ENCODE measurements at regions not wholly inside any gene's neighbourhood (a gene's known extent, or its start where the extent isn't known, plus 50 kb on each side); places are given as distances from the start of the nearest gene placed in this dataset.

- TF ChIP-seq, protein P1, sequence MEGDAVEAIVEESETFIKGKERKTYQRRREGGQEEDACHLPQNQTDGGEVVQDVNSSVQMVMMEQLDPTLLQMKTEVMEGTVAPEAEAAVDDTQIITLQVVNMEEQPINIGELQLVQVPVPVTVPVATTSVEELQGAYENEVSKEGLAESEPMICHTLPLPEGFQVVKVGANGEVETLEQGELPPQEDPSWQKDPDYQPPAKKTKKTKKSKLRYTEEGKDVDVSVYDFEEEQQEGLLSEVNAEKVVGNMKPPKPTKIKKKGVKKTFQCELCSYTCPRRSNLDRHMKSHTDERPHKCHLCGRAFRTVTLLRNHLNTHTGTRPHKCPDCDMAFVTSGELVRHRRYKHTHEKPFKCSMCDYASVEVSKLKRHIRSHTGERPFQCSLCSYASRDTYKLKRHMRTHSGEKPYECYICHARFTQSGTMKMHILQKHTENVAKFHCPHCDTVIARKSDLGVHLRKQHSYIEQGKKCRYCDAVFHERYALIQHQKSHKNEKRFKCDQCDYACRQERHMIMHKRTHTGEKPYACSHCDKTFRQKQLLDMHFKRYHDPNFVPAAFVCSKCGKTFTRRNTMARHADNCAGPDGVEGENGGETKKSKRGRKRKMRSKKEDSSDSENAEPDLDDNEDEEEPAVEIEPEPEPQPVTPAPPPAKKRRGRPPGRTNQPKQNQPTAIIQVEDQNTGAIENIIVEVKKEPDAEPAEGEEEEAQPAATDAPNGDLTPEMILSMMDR (conservative IDR thresholded peaks at IDR 0.05; ENCODE audit: low read length) = no peak
- no peak for TF ChIP-seq EZH2phosphoT487 (IDR thresholded peaks at IDR 0.05; ENCODE audit: borderline replicate concordance, low read depth, low read length)
Measured at GRCh38 chr1:220966473-220966872, 87.2 kb downstream of the HLX start.
